ENCODE measurements at regions not wholly inside any gene's neighbourhood (a gene's known extent, or its start where the extent isn't known, plus 50 kb on each side); places are given as distances from the start of the nearest gene placed in this dataset.

DNA sequence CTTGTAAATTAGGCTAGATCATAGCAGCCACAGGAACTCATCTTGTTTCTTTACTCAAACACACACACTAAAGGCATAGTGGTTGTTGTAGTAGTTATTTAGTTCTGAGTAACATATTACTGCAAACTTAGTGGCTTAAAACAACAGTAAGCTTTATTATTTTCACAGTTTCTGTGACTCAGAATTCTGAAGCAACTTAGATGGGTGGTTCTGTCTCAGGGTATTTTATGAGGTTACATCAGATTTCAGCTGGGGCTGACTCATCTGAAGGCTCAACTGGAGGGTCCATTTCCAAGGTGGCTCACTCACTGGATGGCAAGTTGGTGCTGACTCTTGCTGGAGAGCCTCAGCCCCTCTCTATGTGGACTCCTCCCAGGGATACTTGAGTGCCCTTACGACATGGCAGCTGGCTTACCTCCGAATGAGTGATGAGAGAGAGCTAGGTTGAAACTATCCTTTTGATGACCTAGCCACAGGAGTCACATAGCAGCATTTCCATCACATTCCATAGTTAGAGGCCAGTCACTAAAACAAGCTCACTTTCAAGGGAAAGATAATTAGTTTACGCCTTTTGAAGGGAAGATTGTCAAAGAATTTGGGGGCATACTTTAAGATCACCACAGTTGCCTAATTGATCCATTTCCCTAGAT is 101.0 kb upstream of the PRNP start:
- TF ChIP-seq, protein P1, sequence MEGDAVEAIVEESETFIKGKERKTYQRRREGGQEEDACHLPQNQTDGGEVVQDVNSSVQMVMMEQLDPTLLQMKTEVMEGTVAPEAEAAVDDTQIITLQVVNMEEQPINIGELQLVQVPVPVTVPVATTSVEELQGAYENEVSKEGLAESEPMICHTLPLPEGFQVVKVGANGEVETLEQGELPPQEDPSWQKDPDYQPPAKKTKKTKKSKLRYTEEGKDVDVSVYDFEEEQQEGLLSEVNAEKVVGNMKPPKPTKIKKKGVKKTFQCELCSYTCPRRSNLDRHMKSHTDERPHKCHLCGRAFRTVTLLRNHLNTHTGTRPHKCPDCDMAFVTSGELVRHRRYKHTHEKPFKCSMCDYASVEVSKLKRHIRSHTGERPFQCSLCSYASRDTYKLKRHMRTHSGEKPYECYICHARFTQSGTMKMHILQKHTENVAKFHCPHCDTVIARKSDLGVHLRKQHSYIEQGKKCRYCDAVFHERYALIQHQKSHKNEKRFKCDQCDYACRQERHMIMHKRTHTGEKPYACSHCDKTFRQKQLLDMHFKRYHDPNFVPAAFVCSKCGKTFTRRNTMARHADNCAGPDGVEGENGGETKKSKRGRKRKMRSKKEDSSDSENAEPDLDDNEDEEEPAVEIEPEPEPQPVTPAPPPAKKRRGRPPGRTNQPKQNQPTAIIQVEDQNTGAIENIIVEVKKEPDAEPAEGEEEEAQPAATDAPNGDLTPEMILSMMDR (IDR thresholded peaks at IDR 0.05; ENCODE audit: borderline replicate concordance, insufficient read depth, low read depth, low read length) = no peak
- H3K4me3 ChIP-seq (ENCODE audit: low read depth, low read length) = no peak overlapping the region

DNA sequence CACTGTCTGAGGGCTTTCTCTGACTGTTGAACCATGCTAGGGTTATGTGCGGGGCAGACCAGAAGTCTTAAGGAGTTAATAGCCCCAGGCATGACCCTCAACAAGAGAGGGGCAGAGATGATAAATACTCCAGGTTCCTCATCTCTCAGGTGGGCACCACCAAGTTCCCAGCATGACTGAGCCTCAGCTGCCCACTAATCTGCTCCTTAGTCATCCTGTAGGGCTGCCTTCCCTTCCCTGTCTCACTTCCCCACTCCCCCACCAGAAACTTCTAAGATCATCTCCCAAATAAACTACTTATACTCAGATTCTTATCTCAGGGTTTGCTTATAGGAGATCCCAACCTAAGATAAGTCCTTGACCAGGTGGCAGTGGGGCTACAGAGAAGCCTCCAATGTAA is 101.7 kb upstream of the PRNP start:
- TF ChIP-seq, protein P1 (IDR thresholded peaks at IDR 0.05; ENCODE audit: borderline replicate concordance, insufficient read depth, low read depth, low read length) = no peak
- no peak overlapping the region for H3K4me3 ChIP-seq (ENCODE audit: low read depth, low read length)

DNA sequence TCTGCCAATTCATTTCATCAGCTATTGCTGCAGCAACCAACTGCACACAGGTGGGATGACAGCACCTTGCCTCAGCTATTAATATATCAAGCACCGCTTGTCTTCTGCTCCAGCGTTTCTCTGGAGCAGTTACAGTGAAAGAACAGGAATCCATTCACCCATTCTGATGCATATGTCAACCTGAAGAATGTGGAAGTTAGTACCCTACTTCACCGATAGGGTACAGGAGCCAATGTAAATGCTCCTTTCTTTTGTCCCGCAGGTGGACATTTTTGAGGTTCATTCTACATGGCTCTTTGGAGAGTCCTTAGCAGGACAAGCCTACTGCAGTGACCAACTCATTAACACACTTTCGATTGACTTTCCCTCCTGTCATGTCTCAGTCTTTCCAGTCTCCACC is 104.4 kb upstream of the PRNP start:
- TF ChIP-seq, protein P1 (IDR thresholded peaks at IDR 0.05; ENCODE audit: borderline replicate concordance, insufficient read depth, low read depth, low read length) = no peak

DNA sequence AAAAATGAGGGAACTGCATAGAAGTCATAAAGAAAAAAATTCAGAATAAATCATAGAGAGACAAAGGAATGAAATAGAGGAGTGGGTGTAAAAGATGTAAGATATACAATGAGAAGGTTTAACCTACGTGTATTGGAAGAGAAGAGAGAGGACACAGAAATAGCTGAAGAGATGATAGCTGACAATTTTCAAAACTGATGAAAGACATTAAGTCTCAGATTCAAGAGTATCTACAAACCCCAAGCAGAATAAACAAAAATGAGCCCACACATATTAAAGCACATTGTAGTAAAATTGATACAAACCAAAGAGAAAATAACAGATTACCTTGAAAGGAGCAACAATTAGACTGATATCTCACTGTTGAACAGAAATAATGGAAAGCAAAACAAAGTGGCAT is 107.9 kb upstream of the PRNP start:
- TF ChIP-seq, protein P1 (IDR thresholded peaks at IDR 0.05; ENCODE audit: borderline replicate concordance, insufficient read depth, low read depth, low read length) = no peak
- H3K4me3 ChIP-seq (ENCODE audit: low read depth, low read length) = no peak overlapping the region

More for the DNA sequence above, 104.4 kb upstream of the PRNP start:
- no peak overlapping the region for H3K4me3 ChIP-seq (ENCODE audit: low read depth, low read length)

DNA sequence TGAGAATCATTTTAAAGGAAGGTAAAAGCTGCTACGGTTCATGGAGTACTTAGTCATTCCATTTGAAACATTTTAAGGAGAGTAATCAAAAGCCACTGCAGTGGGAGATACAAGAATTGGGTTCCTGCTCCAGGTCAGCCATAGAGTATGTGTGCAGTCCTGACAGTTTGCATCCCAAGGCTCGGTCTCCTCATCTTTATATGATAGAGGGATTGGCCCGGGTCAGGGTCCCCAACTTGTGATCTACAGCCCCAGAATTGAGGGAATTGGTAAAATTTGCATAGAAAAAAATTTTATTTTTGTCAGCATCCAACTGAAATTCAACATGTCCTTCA is 111.9 kb upstream of the PRNP start:
- TF ChIP-seq, protein P1 (IDR thresholded peaks at IDR 0.05; ENCODE audit: borderline replicate concordance, insufficient read depth, low read depth, low read length) = no peak

DNA sequence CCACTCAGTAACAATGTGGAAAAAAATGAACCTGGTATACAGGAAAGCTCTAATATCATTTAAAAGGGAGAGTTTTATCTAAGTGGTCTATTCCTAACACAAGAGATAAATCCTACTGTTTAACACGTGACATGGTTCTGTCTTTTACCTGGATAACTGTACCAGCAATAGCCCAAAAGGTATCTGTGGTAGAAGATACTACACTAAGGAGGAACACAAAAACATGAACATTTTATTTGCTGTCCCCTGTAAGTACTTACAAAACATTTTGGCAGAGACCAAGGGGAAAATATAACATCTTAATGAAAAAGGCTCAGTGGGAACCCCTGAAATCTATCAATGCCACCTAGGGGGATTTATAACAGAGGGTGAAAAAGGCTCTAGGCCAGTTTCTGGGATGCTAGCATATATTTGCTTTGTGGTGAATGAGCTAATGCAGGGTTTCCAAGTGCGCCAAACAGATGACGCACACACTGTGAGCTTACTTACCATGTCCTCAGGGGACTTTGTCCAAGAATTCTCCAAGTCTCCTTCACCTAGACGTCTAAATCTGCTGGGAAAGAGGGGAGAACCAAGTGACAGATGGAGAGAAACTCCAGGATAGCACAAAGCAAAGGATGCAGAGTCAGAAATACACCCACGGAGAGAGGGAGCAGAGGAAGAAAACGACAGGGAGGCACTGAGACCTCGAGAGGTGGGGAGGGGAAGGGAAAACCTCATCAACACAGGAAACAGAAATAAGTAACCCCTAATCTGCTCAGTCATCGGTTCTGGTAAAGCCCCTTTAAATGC is 112.5 kb upstream of the PRNP start:
- TF ChIP-seq, protein P1 (IDR thresholded peaks at IDR 0.05; ENCODE audit: borderline replicate concordance, insufficient read depth, low read depth, low read length) = no peak
- no peak overlapping the region for H3K4me3 ChIP-seq (ENCODE audit: low read depth, low read length)

More for the DNA sequence above, 111.9 kb upstream of the PRNP start:
- H3K4me3 ChIP-seq (ENCODE audit: low read depth, low read length) = no peak overlapping the region
